ENCODE measurements at regions not wholly inside any gene's neighbourhood (a gene's known extent, or its start where the extent isn't known, plus 50 kb on each side); places are given as distances from the start of the nearest gene placed in this dataset.

DNA sequence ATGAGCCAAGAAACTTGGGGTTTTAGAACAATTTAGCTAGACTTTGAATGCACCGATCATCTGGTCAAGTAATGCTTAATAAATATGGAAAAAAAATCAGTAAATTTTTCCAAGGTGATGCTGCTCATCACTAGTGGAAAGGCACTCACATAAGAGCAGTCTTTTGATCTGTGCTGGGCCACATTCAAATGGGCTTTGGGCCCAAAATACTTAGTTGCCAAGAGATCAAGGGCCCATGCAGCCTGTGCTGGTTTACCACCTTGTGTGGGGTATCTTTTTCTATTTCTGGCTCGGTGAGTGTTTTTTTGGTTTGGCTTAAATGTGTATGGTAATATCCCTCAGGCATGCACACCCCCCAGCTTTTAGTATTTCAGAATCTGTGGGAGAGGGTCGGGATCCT lies 943.2 kb downstream of the TMTC2 start:
- no peak for TF ChIP-seq ZNF830 (tag by site-specific recombination; IDR thresholded peaks at IDR 0.05; ENCODE audit: low read depth)
- TF ChIP-seq ZNF10 (tag by site-specific recombination; IDR thresholded peaks at IDR 0.05) = no peak
- TF ChIP-seq, protein P1, sequence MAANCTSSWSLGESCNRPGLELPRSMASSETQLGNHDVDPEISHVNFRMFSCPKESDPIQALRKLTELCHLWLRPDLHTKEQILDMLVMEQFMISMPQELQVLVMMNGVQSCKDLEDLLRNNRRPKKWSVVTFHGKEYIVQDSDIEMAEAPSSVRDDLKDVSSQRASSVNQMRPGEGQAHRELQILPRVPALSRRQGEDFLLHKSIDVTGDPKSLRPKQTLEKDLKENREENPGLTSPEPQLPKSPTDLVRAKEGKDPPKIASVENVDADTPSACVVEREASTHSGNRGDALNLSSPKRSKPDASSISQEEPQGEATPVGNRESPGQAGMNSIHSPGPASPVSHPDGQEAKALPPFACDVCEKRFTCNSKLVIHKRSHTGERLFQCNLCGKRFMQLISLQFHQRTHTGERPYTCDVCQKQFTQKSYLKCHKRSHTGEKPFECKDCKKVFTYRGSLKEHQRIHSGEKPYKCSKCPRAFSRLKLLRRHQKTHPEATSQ (tag by site-specific recombination; IDR thresholded peaks at IDR 0.05) = no peak
- TF ChIP-seq, protein P2, sequence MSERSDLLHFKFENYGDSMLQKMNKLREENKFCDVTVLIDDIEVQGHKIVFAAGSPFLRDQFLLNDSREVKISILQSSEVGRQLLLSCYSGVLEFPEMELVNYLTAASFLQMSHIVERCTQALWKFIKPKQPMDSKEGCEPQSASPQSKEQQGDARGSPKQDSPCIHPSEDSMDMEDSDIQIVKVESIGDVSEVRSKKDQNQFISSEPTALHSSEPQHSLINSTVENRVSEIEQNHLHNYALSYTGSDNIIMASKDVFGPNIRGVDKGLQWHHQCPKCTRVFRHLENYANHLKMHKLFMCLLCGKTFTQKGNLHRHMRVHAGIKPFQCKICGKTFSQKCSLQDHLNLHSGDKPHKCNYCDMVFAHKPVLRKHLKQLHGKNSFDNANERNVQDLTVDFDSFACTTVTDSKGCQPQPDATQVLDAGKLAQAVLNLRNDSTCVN (tag by site-specific recombination; optimal IDR thresholded peaks at IDR 0.05) = no peak
- TF ChIP-seq, protein P3, sequence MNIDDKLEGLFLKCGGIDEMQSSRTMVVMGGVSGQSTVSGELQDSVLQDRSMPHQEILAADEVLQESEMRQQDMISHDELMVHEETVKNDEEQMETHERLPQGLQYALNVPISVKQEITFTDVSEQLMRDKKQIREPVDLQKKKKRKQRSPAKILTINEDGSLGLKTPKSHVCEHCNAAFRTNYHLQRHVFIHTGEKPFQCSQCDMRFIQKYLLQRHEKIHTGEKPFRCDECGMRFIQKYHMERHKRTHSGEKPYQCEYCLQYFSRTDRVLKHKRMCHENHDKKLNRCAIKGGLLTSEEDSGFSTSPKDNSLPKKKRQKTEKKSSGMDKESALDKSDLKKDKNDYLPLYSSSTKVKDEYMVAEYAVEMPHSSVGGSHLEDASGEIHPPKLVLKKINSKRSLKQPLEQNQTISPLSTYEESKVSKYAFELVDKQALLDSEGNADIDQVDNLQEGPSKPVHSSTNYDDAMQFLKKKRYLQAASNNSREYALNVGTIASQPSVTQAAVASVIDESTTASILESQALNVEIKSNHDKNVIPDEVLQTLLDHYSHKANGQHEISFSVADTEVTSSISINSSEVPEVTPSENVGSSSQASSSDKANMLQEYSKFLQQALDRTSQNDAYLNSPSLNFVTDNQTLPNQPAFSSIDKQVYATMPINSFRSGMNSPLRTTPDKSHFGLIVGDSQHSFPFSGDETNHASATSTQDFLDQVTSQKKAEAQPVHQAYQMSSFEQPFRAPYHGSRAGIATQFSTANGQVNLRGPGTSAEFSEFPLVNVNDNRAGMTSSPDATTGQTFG (tag by site-specific recombination; IDR thresholded peaks at IDR 0.05; ENCODE audit: borderline replicate concordance) = no peak
- no peak for TF ChIP-seq ZNF623 (tag by site-specific recombination; IDR thresholded peaks at IDR 0.05)
- no peak for TF ChIP-seq ZNF501 (tag by site-specific recombination; IDR thresholded peaks at IDR 0.05)
- TF ChIP-seq, protein P4, sequence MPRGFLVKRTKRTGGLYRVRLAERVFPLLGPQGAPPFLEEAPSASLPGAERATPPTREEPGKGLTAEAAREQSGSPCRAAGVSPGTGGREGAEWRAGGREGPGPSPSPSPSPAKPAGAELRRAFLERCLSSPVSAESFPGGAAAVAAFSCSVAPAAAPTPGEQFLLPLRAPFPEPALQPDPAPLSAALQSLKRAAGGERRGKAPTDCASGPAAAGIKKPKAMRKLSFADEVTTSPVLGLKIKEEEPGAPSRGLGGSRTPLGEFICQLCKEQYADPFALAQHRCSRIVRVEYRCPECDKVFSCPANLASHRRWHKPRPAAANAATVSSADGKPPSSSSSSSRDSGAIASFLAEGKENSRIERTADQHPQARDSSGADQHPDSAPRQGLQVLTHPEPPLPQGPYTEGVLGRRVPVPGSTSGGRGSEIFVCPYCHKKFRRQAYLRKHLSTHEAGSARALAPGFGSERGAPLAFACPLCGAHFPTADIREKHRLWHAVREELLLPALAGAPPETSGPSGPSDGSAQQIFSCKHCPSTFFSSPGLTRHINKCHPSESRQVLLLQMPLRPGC (tag by site-specific recombination; IDR thresholded peaks at IDR 0.05) = no peak

DNA sequence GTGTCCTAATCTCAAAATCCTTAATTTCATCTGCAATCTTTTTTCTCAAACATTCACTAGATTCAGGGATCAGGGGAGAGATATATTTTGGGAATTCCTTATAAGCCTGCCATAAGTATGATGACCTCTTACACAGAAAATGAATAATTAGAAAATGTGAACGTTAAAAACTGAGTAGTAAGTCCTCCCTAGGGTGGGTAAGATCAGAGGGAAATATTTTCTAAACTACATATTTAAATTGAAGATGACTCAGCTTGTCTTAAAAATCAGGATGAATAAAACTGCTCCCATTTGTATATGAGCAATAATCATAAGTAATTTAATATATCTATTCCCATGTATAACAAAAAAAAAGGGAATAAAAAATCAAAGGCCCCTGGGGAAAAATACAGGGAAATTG lies 935.5 kb downstream of the TMTC2 start:
- ChIA-PET POLR2A (no interaction called here), CTCF (no interaction called here)
- Histone ChIP-seq H3K4me1 (ENCODE audit: control insufficient read depth, insufficient read depth, low read length) (no peaks in the 10 kb centered on the region), H3K9me3 (ENCODE audit: control insufficient read depth, insufficient read depth, low read depth, low read length) (no peaks in the 10 kb centered on the region), H3K36me3 (ENCODE audit: control insufficient read depth in 2 of 2, insufficient read depth in 1 of 2, low read length in 2 of 2) (no peaks in the 10 kb centered on the region), H3K27ac (ENCODE audit: extremely low read depth, low read depth, low read length) (no peak overlapping the region), H3K4me3 (ENCODE audit: low read depth, low read length) (no peak overlapping the region)
- no peak for TF ChIP-seq BCL11A (tag by site-specific recombination; IDR thresholded peaks at IDR 0.05; ENCODE audit: low read depth)
- TF ChIP-seq ZIC2 (tag by site-specific recombination; IDR thresholded peaks at IDR 0.05) = no peak
- TF ChIP-seq ZNF324 (tag by site-specific recombination; IDR thresholded peaks at IDR 0.05) = no peak

More for the DNA sequence above, 943.2 kb downstream of the TMTC2 start:
- no peak overlapping the region for H3K4me3 ChIP-seq (ENCODE audit: low read depth, low read length)
- H3K27ac ChIP-seq (ENCODE audit: extremely low read depth, low read depth, low read length) = no peak overlapping the region
- no peaks in the 10 kb centered on the region for H3K4me1 ChIP-seq (ENCODE audit: control insufficient read depth, insufficient read depth, low read length)
- H3K9me3 ChIP-seq (ENCODE audit: control insufficient read depth, insufficient read depth, low read depth, low read length) = no peaks in the 10 kb centered on the region
- POLR2A ChIA-PET = no interaction called here
- CTCF ChIA-PET = no interaction called here
- H3K36me3 ChIP-seq (ENCODE audit: control insufficient read depth in 2 of 2, insufficient read depth in 1 of 2, low read length in 2 of 2) = no peaks in the 10 kb centered on the region

DNA sequence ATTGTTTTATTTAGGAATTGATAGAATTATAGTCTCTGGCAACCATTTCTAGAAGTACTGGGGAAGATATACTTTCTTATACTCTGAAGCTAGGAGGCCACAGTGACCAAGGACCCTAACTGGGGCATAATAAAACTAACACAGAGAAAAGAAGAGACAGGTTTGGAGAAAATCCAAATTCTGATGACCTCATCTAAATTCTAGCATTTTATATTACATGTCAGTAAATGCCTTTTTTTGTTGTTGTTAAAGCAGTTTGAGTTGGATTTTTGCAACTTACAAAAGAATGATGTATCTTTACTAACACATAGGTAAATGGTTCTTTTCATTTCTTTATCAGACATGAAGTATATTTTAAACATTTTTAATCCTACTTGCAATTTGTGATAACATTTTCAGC lies 933.3 kb downstream of the TMTC2 start:
- ChIA-PET POLR2A (no interaction called here), CTCF (interaction anchor here (0.6 kb wide), 1 partner anchor 38 kb away, joined by 3 read pairs; no protein-coding TSS in a partner anchor)

More for the DNA sequence above, 933.3 kb downstream of the TMTC2 start:
- Histone ChIP-seq H3K9me3 (ENCODE audit: control insufficient read depth, insufficient read depth, low read depth, low read length) (no peaks in the 10 kb centered on the region), H3K4me1 (ENCODE audit: control insufficient read depth, insufficient read depth, low read length) (no peaks in the 10 kb centered on the region), H3K27ac (ENCODE audit: extremely low read depth, low read depth, low read length) (no peak overlapping the region), H3K36me3 (ENCODE audit: control insufficient read depth in 2 of 2, insufficient read depth in 1 of 2, low read length in 2 of 2) (no peaks in the 10 kb centered on the region), H3K4me3 (ENCODE audit: low read depth, low read length) (no peak overlapping the region)
- TF ChIP-seq ZNF112 (tag by site-specific recombination; IDR thresholded peaks at IDR 0.05) (no peak), ZIC2 (tag by site-specific recombination; IDR thresholded peaks at IDR 0.05) (no peak), GLI4 (tag by site-specific recombination; IDR thresholded peaks at IDR 0.05) (no peak), ZNF404 (tag by site-specific recombination; IDR thresholded peaks at IDR 0.05) (no peak), ZNF202 (tag by site-specific recombination; IDR thresholded peaks at IDR 0.05; ENCODE audit: borderline replicate concordance) (no peak), ZNF629 (tag by site-specific recombination; IDR thresholded peaks at IDR 0.05) (no peak), ZNF664 (tag by site-specific recombination; IDR thresholded peaks at IDR 0.05) (no peak), REPIN1 (tag by site-specific recombination; IDR thresholded peaks at IDR 0.05; ENCODE audit: low read depth) (no peak), HOXA7 (CRISPR knock-in tag; IDR thresholded peaks at IDR 0.05; ENCODE audit: borderline replicate concordance) (no peak)
- TF ChIP-seq, protein P5, sequence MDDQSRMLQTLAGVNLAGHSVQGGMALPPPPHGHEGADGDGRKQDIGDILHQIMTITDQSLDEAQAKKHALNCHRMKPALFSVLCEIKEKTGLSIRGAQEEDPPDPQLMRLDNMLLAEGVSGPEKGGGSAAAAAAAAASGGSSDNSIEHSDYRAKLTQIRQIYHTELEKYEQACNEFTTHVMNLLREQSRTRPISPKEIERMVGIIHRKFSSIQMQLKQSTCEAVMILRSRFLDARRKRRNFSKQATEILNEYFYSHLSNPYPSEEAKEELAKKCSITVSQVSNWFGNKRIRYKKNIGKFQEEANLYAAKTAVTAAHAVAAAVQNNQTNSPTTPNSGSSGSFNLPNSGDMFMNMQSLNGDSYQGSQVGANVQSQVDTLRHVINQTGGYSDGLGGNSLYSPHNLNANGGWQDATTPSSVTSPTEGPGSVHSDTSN (CRISPR knock-in tag; IDR thresholded peaks at IDR 0.05) = no peak
- TF ChIP-seq, protein P1 (tag by site-specific recombination; IDR thresholded peaks at IDR 0.05) = no peak
